ENCODE measurements at regions not wholly inside any gene's neighbourhood (a gene's known extent, or its start where the extent isn't known, plus 50 kb on each side); places are given as distances from the start of the nearest gene placed in this dataset.

DNA sequence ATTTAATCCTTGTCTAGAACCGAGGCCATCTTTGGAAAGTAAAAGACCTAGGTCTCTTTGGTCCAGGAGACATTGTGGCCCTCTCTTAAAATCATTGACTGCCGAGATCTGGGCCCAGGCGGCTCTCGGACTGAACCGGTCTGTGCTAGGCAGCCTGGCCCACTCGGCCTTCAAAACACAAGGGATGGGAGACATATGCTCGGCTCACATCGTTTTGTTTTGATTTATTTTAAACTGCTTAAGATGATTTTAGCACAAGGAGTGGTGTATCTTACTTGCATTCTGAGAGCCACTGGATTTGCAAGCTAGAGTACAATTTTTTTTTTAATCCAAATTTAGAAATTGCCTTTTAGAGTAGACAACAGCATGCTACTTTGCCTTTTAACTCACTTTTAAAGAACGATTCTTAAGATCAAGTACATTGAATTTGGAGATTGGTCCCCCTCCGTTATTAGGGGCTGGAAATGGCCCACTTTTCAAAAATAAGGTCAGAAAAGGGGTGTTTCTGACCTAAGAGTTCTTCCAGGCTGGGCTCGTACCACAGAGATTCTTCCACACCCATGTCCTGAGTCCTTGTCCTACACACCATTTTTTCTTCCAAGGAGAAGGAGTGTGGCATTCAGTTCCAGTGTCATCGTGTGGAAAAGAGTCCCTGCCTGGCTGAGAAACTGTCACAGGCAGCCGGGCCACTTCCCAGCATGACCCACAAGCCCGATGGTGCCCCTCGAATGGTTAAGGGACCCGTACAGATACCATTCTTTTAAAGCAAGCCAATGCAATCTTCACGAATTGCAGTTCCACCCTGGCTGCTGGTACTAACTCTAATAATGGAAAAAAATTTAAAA lies 80.5 kb upstream of the WNT7B start:
- H3K27me3 ChIP-seq (ENCODE audit: insufficient read depth): peaks cover 29% of the 10 kb centered on the region
- H3K36me3 ChIP-seq (ENCODE audit: insufficient read depth): no peaks in the 10 kb centered on the region
- no peaks in the 10 kb centered on the region for H3K79me2 ChIP-seq (replicated peaks; ENCODE audit: insufficient read depth)
- Mint-ChIP-seq H3K4me1 (peaks cover 10% of the 10 kb centered on the region), H3K27ac (no peak overlapping the region), H3K27me3 (ENCODE audit: insufficient read depth, low read depth, poor library complexity) (peaks cover 13% of the 10 kb centered on the region), H3K36me3 (ENCODE audit: low read depth) (no peaks in the 10 kb centered on the region), H3K4me3 (no peak overlapping the region), H3K9me3 (no peaks in the 10 kb centered on the region; the same call in 2 of the 3 replicates)
- no peak for DNase-seq (ENCODE audit: low spot score)
- H3K9me2 ChIP-seq (ENCODE audit: insufficient read depth): no peaks in the 10 kb centered on the region
- no peak overlapping the region for H3K27ac ChIP-seq (ENCODE audit: low read depth)
- no peaks in the 10 kb centered on the region for H4K20me1 ChIP-seq (replicated peaks; ENCODE audit: insufficient read depth)
- no peak overlapping the region for H2AFZ ChIP-seq
- no peak for ATAC-seq
- H3K4me1 ChIP-seq (ENCODE audit: insufficient read depth): peaks cover 16% of the 10 kb centered on the region
- no peak for TF ChIP-seq NANOG (IDR thresholded peaks at IDR 0.05; ENCODE audit: borderline replicate concordance)
- no peak for TF ChIP-seq JUNB (IDR thresholded peaks at IDR 0.05; ENCODE audit: unreplicated experiment)
- TF ChIP-seq, protein P1, sequence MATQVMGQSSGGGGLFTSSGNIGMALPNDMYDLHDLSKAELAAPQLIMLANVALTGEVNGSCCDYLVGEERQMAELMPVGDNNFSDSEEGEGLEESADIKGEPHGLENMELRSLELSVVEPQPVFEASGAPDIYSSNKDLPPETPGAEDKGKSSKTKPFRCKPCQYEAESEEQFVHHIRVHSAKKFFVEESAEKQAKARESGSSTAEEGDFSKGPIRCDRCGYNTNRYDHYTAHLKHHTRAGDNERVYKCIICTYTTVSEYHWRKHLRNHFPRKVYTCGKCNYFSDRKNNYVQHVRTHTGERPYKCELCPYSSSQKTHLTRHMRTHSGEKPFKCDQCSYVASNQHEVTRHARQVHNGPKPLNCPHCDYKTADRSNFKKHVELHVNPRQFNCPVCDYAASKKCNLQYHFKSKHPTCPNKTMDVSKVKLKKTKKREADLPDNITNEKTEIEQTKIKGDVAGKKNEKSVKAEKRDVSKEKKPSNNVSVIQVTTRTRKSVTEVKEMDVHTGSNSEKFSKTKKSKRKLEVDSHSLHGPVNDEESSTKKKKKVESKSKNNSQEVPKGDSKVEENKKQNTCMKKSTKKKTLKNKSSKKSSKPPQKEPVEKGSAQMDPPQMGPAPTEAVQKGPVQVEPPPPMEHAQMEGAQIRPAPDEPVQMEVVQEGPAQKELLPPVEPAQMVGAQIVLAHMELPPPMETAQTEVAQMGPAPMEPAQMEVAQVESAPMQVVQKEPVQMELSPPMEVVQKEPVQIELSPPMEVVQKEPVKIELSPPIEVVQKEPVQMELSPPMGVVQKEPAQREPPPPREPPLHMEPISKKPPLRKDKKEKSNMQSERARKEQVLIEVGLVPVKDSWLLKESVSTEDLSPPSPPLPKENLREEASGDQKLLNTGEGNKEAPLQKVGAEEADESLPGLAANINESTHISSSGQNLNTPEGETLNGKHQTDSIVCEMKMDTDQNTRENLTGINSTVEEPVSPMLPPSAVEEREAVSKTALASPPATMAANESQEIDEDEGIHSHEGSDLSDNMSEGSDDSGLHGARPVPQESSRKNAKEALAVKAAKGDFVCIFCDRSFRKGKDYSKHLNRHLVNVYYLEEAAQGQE (IDR thresholded peaks at IDR 0.05; ENCODE audit: unreplicated experiment): no peak
- no peak for TF ChIP-seq ZNF114 (CRISPR knock-in tag; IDR thresholded peaks at IDR 0.05)
- no peak for TF ChIP-seq EZH2phosphoT487 (IDR thresholded peaks at IDR 0.05; ENCODE audit: unreplicated experiment)
- TF ChIP-seq POLR2AphosphoS5 (IDR thresholded peaks at IDR 0.05; ENCODE audit: low read depth): no peak
- TF ChIP-seq, protein P2, sequence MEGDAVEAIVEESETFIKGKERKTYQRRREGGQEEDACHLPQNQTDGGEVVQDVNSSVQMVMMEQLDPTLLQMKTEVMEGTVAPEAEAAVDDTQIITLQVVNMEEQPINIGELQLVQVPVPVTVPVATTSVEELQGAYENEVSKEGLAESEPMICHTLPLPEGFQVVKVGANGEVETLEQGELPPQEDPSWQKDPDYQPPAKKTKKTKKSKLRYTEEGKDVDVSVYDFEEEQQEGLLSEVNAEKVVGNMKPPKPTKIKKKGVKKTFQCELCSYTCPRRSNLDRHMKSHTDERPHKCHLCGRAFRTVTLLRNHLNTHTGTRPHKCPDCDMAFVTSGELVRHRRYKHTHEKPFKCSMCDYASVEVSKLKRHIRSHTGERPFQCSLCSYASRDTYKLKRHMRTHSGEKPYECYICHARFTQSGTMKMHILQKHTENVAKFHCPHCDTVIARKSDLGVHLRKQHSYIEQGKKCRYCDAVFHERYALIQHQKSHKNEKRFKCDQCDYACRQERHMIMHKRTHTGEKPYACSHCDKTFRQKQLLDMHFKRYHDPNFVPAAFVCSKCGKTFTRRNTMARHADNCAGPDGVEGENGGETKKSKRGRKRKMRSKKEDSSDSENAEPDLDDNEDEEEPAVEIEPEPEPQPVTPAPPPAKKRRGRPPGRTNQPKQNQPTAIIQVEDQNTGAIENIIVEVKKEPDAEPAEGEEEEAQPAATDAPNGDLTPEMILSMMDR (conservative IDR thresholded peaks at IDR 0.05; ENCODE audit: low read depth in 2 of 2): no peak
- no peak for TF ChIP-seq EZH2 (IDR thresholded peaks at IDR 0.05; ENCODE audit: low read depth, unreplicated experiment)
- TF ChIP-seq ZNF331 (CRISPR knock-in tag; IDR thresholded peaks at IDR 0.05; ENCODE audit: low read depth): no peak
- no peak for TF ChIP-seq STAT1 (IDR thresholded peaks at IDR 0.05; ENCODE audit: unreplicated experiment)
- H3F3A ChIP-seq (replicated peaks; ENCODE audit: low read depth): peaks cover 8% of the 10 kb centered on the region
- no peak overlapping the region for H3K4me3 ChIP-seq
- no peak overlapping the region for H3K4me2 ChIP-seq

DNA sequence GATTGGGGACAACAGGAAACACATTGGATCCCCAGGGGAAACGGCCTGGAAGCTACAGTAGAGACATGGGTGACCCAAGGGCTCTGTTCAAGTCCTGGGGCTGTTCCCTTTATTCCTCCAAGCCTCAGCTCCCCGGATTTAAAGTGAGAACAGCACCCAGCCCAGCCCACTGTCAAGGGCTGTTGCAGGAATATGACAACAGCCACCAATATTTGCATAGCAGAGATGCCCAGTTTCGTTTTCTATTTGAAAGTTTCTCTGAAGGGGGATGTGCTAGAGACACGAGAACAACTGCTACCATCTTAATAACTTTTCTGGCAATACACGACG lies 81.1 kb upstream of the WNT7B start:
- peaks cover 18% of the 10 kb centered on the region for H3K4me1 ChIP-seq (ENCODE audit: insufficient read depth)
- no peak overlapping the region for H3K27ac ChIP-seq (ENCODE audit: low read depth)
- peaks cover 17% of the 10 kb centered on the region for H3K27me3 Mint-ChIP-seq (ENCODE audit: insufficient read depth, low read depth, poor library complexity)
- TF ChIP-seq ZNF331 (CRISPR knock-in tag; IDR thresholded peaks at IDR 0.05; ENCODE audit: low read depth) (no peak), EZH2phosphoT487 (IDR thresholded peaks at IDR 0.05; ENCODE audit: unreplicated experiment) (no peak), NANOG (IDR thresholded peaks at IDR 0.05; ENCODE audit: borderline replicate concordance) (no peak), EZH2 (IDR thresholded peaks at IDR 0.05; ENCODE audit: low read depth, unreplicated experiment) (no peak), POLR2AphosphoS5 (IDR thresholded peaks at IDR 0.05; ENCODE audit: low read depth) (no peak), STAT1 (IDR thresholded peaks at IDR 0.05; ENCODE audit: unreplicated experiment) (no peak), CREB1 (CRISPR knock-in tag; IDR thresholded peaks at IDR 0.05; ENCODE audit: low read depth) (no peak), JUNB (IDR thresholded peaks at IDR 0.05; ENCODE audit: unreplicated experiment) (no peak)
- TF ChIP-seq, protein P1 (IDR thresholded peaks at IDR 0.05; ENCODE audit: unreplicated experiment): no peak
- TF ChIP-seq, protein P2 (conservative IDR thresholded peaks at IDR 0.05; ENCODE audit: low read depth in 2 of 2): no peak

More for the DNA sequence above, 81.1 kb upstream of the WNT7B start:
- DNase-seq (ENCODE audit: low spot score) (no peak), ATAC-seq (no peak)
- no peaks in the 10 kb centered on the region for H4K20me1 ChIP-seq (replicated peaks; ENCODE audit: insufficient read depth)
- no peaks in the 10 kb centered on the region for H3K9me2 ChIP-seq (ENCODE audit: insufficient read depth)
- no peaks in the 10 kb centered on the region; the same call in 2 of the 3 replicates for H3K9me3 Mint-ChIP-seq
- H3K4me3 Mint-ChIP-seq: no peak overlapping the region
- no peak overlapping the region for H3K27ac Mint-ChIP-seq
- peaks cover 11% of the 10 kb centered on the region for H3F3A ChIP-seq (replicated peaks; ENCODE audit: low read depth)
- peaks cover 35% of the 10 kb centered on the region for H3K27me3 ChIP-seq (ENCODE audit: insufficient read depth)
- no peaks in the 10 kb centered on the region for H3K36me3 ChIP-seq (ENCODE audit: insufficient read depth)
- H3K4me2 ChIP-seq: no peak overlapping the region
- H2AFZ ChIP-seq: no peak overlapping the region
- H3K4me3 ChIP-seq: no peak overlapping the region
- H3K4me1 Mint-ChIP-seq: peaks cover 7% of the 10 kb centered on the region
- no peaks in the 10 kb centered on the region for H3K79me2 ChIP-seq (replicated peaks; ENCODE audit: insufficient read depth)
- H3K36me3 Mint-ChIP-seq (ENCODE audit: low read depth): no peaks in the 10 kb centered on the region

Data from GM23338 (cell line).